ENCODE measurements at regions not wholly inside any gene's neighbourhood (a gene's known extent, or its start where the extent isn't known, plus 50 kb on each side); places are given as distances from the start of the nearest gene placed in this dataset.
A peak's percentile ranks its signal among the peaks of the same experiment; 100 is the strongest.

GRCh38 chr17:22131740-22132139, 439.4 kb downstream of the KCNJ18 start:
- Histone ChIP-seq H3K27me3 (no peaks in the 10 kb centered on the region), H3K27ac (no peak overlapping the region), H3K4me3 (no peak overlapping the region), H3K9me3 (no peaks in the 10 kb centered on the region), H3K36me3 (no peaks in the 10 kb centered on the region), H3K4me1 (no peaks in the 10 kb centered on the region)
- no peak for TF ChIP-seq CTCF (IDR thresholded peaks at IDR 0.05)
- ATAC-seq (no peak), DNase-seq (no peak)
- intact Hi-C loops (cut with DNase I), result no loop called here

- Histone ChIP-seq H3K27ac (no peak overlapping the region), H3K9me3 (no peaks in the 10 kb centered on the region), H3K27me3 (no peaks in the 10 kb centered on the region), H3K36me3 (no peaks in the 10 kb centered on the region), H3K4me3 (no peak overlapping the region), H3K4me1 (no peaks in the 10 kb centered on the region)
- intact Hi-C loops (cut with DNase I), result no loop called here
- DNase-seq (no peak), ATAC-seq (no peak)
- TF ChIP-seq CTCF (IDR thresholded peaks at IDR 0.05), result no peak
Observed at GRCh38 chr17:22138861-22139469, 446.6 kb downstream of the KCNJ18 start.

DNA sequence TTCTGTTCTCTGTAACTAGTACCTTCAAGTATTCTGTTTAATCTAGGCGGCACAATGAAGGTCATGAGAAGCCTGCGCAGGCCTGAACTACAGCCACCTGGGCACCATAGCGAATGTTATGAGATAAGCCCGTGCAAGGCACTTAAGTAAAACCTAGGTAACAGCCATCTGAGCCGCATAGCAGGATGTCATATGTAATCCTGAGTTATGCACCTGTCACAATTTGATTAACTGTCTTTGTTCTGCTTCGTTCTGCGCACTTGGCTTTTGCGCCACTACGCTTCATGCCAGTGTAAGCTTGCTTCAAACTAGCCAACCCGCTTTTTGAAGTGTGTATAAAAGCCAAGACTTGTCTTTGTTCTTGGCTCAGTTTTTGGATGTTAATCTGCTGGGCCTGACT, 449.8 kb downstream of the KCNJ18 start:
- H3K9me3 ChIP-seq, result no peaks in the 10 kb centered on the region
- no peak for TF ChIP-seq CTCF (IDR thresholded peaks at IDR 0.05)
- ATAC-seq (peak; percentile 16), DNase-seq (no peak)
- no peaks in the 10 kb centered on the region for H3K36me3 ChIP-seq
- intact Hi-C loops (cut with DNase I), result no loop called here
- no peak overlapping the region for H3K27ac ChIP-seq
- no peaks in the 10 kb centered on the region for H3K4me1 ChIP-seq
- no peak overlapping the region for H3K4me3 ChIP-seq
- H3K27me3 ChIP-seq, result no peaks in the 10 kb centered on the region

GRCh38 chr17:22145605-22146178, 453.4 kb downstream of the KCNJ18 start:
- H3K9me3 ChIP-seq, result no peaks in the 10 kb centered on the region
- H3K27me3 ChIP-seq, result no peaks in the 10 kb centered on the region
- ATAC-seq (no peak), DNase-seq (no peak)
- H3K4me3 ChIP-seq, result no peak overlapping the region
- intact Hi-C loops (cut with DNase I), result no loop called here
- H3K4me1 ChIP-seq, result no peaks in the 10 kb centered on the region
- H3K36me3 ChIP-seq, result no peaks in the 10 kb centered on the region
- no peak for TF ChIP-seq CTCF (IDR thresholded peaks at IDR 0.05)
- no peak overlapping the region for H3K27ac ChIP-seq

DNA sequence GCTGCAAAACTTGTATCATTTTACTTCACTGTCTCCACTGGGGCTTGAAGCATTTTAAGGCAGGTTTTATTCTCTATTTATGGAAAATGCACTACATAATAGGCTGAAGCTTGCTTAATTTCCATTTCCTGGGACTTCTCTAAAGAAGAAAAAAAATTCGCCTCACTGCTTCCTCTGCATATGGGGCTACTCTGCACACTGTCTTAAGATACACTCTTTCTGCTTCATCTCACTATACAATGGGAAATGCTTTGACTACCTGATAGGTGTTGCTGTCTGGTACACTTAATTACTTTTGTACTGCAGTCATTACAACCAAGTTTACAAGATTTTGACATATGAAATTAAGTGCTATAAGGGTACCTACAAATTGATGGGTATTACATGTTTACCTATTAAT, 466.0 kb downstream of the KCNJ18 start:
- no peaks in the 10 kb centered on the region for H3K27me3 ChIP-seq
- intact Hi-C loops (cut with DNase I), result no loop called here
- no peaks in the 10 kb centered on the region for H3K36me3 ChIP-seq
- H3K27ac ChIP-seq, result no peak overlapping the region
- ATAC-seq (peak; percentile 29), DNase-seq (no peak)
- no peaks in the 10 kb centered on the region for H3K4me1 ChIP-seq
- no peak overlapping the region for H3K4me3 ChIP-seq
- no peak for TF ChIP-seq CTCF (IDR thresholded peaks at IDR 0.05)
- no peaks in the 10 kb centered on the region for H3K9me3 ChIP-seq

DNA sequence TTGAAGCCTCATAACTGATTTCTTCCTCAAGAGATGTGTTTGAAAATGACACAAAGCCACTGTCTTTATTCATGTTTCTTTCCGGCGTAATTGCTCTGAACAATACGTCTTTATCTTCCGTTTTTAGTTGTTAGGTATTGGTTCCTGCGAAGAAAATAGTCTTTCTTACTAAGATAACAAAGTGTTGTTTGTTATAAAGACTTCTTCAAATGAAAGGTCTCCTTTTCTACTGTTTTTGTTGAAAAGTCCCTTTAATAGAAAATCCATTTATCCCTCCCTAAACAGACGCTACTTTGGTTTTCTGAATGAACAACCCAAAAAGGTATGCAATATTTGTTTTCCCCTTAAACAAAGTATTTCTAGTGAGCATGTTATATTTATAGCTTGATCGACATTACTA, 469.1 kb downstream of the KCNJ18 start:
- no peaks in the 10 kb centered on the region for H3K9me3 ChIP-seq

More for the DNA sequence above, 469.1 kb downstream of the KCNJ18 start:
- Histone ChIP-seq H3K27ac (no peak overlapping the region), H3K36me3 (no peaks in the 10 kb centered on the region), H3K4me3 (no peak overlapping the region), H3K4me1 (no peaks in the 10 kb centered on the region), H3K27me3 (no peaks in the 10 kb centered on the region)
- DNase-seq (no peak), ATAC-seq (no peak)
- no peak for TF ChIP-seq CTCF (IDR thresholded peaks at IDR 0.05)
- intact Hi-C loops (cut with DNase I), result no loop called here

All from upper lobe of right lung (tissue), 1 donor.